HEK293T (cell line): ENCODE measurements at regions not wholly inside any gene's neighbourhood (a gene's known extent, or its start where the extent isn't known, plus 50 kb on each side); places are given as distances from the start of the nearest gene placed in this dataset.

ENCODE experiments used
- ARNT ChIP-seq: fragments of 450-650 bp; IDR thresholded peaks from 2 replicates; pipeline ENCODE4 v1.6.1; 2017; ENCODE audit warnings: mild to moderate bottlenecking
- BHLHE40 ChIP-seq: fragments of 450-650 bp; IDR thresholded peaks from 2 replicates; pipeline ENCODE4 v1.6.1; 2016; ENCODE audit warnings: mild to moderate bottlenecking, moderate library complexity, borderline replicate concordance
- ELF4 ChIP-seq: fragments of 450-650 bp; IDR thresholded peaks from 2 replicates; pipeline ENCODE4 v1.6.1; 2017; ENCODE audit warnings: antibody characterized with exemption
- FOXK2 ChIP-seq: fragments of 450-650 bp; IDR thresholded peaks from 2 replicates; pipeline ENCODE4 v1.6.1; 2016; ENCODE audit warnings: mild to moderate bottlenecking
- HDGF ChIP-seq: fragments of 450-650 bp; IDR thresholded peaks from 2 replicates; pipeline ENCODE4 v1.6.1; 2017; ENCODE audit warnings: antibody characterized with exemption, borderline replicate concordance
- NFRKB ChIP-seq: fragments of 450-650 bp; IDR thresholded peaks from 2 replicates; pipeline ENCODE4 v1.6.1; 2016; ENCODE audit warnings: mild to moderate bottlenecking, moderate library complexity
- SP1 ChIP-seq: fragments of 450-650 bp; IDR thresholded peaks from 2 replicates; pipeline ENCODE4 v1.6.1; 2017
- SUZ12 ChIP-seq: fragments of 450-650 bp; IDR thresholded peaks from 2 replicates; pipeline ENCODE4 v1.6.1; 2016; ENCODE audit warnings: mild to moderate bottlenecking
- TARDBP ChIP-seq: fragments of 450-650 bp; IDR thresholded peaks from 2 replicates; pipeline ENCODE4 v1.6.1; 2016
- TF ChIP-seq, protein P1 (sequence below): fragments of 450-650 bp; IDR thresholded peaks from 2 replicates; pipeline ENCODE4 v1.6.1; 2016

DNA sequence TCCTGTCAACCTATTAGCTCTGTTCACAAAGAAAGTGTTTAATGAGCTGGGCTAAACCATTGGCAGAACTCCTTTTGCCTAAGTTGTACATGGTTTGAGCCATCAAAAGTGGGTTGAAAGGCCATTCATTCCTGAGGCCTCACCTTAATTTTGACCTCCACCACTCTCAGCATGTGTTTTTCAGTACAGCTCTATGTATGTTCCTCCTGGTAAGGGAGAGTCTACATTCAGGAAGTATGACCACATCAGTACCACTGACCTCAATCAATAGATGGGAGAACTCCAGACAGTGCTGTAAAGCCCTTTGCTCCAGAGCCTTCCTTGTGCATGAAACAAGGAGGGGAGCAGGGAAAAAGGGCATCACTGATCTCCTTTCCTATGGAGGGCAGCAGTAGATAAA, 87.8 kb upstream of the CARD18 start:
- TF ChIP-seq SP1 (no peak), ARNT (no peak), ELF4 (no peak), SUZ12 (no peak), BHLHE40 (no peak), NFRKB (no peak), HDGF (no peak), FOXK2 (no peak), TARDBP (no peak)
- TF ChIP-seq, protein P1, sequence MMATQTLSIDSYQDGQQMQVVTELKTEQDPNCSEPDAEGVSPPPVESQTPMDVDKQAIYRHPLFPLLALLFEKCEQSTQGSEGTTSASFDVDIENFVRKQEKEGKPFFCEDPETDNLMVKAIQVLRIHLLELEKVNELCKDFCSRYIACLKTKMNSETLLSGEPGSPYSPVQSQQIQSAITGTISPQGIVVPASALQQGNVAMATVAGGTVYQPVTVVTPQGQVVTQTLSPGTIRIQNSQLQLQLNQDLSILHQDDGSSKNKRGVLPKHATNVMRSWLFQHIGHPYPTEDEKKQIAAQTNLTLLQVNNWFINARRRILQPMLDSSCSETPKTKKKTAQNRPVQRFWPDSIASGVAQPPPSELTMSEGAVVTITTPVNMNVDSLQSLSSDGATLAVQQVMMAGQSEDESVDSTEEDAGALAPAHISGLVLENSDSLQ = no peak
